Loucy (cell line): ENCODE measurements at regions not wholly inside any gene's neighbourhood (a gene's known extent, or its start where the extent isn't known, plus 50 kb on each side); places are given as distances from the start of the nearest gene placed in this dataset.

Experiments used
- EZH2phosphoT487 ChIP-seq: fragments of 200-600 bp; IDR thresholded peaks from 2 replicates; pipeline ENCODE4 v1.6.1; 2018; ENCODE audit warnings: antibody characterized with exemption, mild to moderate bottlenecking, moderate library complexity, borderline replicate concordance
- TF ChIP-seq, protein P1 (sequence below): fragments of 200-600 bp; sonication (generic); conservative IDR thresholded peaks from 2 replicates; pipeline ENCODE4 v1.5.1; 2014; ENCODE audit warnings: mild to moderate bottlenecking, antibody characterized with exemption, low read length

DNA sequence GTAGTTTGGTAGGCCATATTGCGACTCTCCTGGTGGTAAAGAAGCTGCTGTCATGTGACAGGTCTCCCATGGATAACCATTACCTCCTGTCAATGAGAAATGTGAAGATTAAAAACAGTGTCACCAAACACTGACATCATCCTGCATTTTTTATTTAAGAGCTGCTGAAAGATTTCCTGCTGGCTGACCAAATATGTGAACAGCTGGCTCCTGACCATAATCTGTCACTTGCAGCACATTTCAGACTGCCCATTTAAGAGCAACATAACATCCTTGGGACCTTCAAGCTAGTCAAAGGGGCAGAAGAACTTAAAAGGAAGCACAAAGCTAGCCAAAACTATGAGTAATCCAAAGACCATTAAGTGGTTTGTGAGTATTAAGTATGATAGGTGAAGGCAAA is 288.0 kb downstream of the IZUMO3 start:
- TF ChIP-seq, protein P1, sequence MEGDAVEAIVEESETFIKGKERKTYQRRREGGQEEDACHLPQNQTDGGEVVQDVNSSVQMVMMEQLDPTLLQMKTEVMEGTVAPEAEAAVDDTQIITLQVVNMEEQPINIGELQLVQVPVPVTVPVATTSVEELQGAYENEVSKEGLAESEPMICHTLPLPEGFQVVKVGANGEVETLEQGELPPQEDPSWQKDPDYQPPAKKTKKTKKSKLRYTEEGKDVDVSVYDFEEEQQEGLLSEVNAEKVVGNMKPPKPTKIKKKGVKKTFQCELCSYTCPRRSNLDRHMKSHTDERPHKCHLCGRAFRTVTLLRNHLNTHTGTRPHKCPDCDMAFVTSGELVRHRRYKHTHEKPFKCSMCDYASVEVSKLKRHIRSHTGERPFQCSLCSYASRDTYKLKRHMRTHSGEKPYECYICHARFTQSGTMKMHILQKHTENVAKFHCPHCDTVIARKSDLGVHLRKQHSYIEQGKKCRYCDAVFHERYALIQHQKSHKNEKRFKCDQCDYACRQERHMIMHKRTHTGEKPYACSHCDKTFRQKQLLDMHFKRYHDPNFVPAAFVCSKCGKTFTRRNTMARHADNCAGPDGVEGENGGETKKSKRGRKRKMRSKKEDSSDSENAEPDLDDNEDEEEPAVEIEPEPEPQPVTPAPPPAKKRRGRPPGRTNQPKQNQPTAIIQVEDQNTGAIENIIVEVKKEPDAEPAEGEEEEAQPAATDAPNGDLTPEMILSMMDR, result no peak
- no peak for TF ChIP-seq EZH2phosphoT487
